CD4-positive, alpha-beta memory T cell (primary cell): ENCODE measurements at regions not wholly inside any gene's neighbourhood (a gene's known extent, or its start where the extent isn't known, plus 50 kb on each side); places are given as distances from the start of the nearest gene placed in this dataset.

Experiments
- CTCF ChIA-PET: fragments of 350-600 bp; sonication (Branson Sonifier 250); formaldehyde crosslinking; loops from one replicate; lab custom pipeline; 2021; ENCODE audit warnings: inconsistent platforms; ENCODE audit not compliant: partially characterized antibody; lab: Charles Lee
- POLR2A ChIA-PET: fragments of 350-600 bp; sonication (Branson Sonifier 250); formaldehyde crosslinking; loops from one replicate; lab custom pipeline; 2021; ENCODE audit not compliant: partially characterized antibody; lab: Charles Lee
- DNase-seq, 5 donors: peaks; one replicate each; pipeline versions ENCODE4 v3.0.0 to v3.0.0-alpha.2; 2020 to 2022; ENCODE audit warnings: mixed read lengths in 1 of 5
- H3K27ac ChIP-seq: one replicate; pipeline ENCODE4 v1.7.0; 2013; ENCODE audit warnings: low read depth, low read length
- H3K27me3 ChIP-seq: 2 replicates; pipeline ENCODE4 v1.7.0; 2013; ENCODE audit warnings: mild to moderate bottlenecking, low read length, moderate library complexity; ENCODE audit not compliant: insufficient read depth
- H3K36me3 ChIP-seq: 2 replicates; pipeline ENCODE4 v1.7.0; 2013; ENCODE audit warnings: mild to moderate bottlenecking, low read length, moderate library complexity; ENCODE audit not compliant: insufficient read depth
- H3K4me1 ChIP-seq: 2 replicates; pipeline ENCODE4 v1.7.0; 2013; ENCODE audit warnings: mild to moderate bottlenecking, low read length, moderate library complexity; ENCODE audit not compliant: insufficient read depth
- H3K4me3 ChIP-seq, 2 donors: one replicate each; pipeline ENCODE4 v1.7.0; 2013; ENCODE audit warnings: low read length in 2 of 2, mild to moderate bottlenecking in 1 of 2
- H3K9me3 ChIP-seq, 2 donors: one replicate each; pipeline ENCODE4 v1.7.0; 2013; ENCODE audit warnings: low read length in 2 of 2, control low read depth in 1 of 2; ENCODE audit not compliant: control insufficient read depth in 1 of 2
- H3K27ac Mint-ChIP-seq, 7 donors: one replicate each; pipeline ENCODE4 v1.8.0; 2020 to 2021; ENCODE audit warnings: mixed read lengths in 7 of 7, mild to moderate bottlenecking in 6 of 7, inconsistent platforms in 3 of 7, moderate library complexity in 3 of 7
- H3K27me3 Mint-ChIP-seq, 2 donors: one replicate each; pipeline ENCODE4 v1.8.0; 2020 to 2021; ENCODE audit warnings: mixed read lengths in 2 of 2
- H3K36me3 Mint-ChIP-seq, 2 donors: one replicate each; pipeline ENCODE4 v1.8.0; 2020 to 2021; ENCODE audit warnings: mixed read lengths in 2 of 2, inconsistent platforms in 1 of 2, mild to moderate bottlenecking in 1 of 2
- H3K4me1 Mint-ChIP-seq, 4 donors: one replicate each; pipeline ENCODE4 v1.8.0; 2020 to 2021; ENCODE audit warnings: mixed read lengths in 4 of 4, mild to moderate bottlenecking in 1 of 4
- H3K4me3 Mint-ChIP-seq, 8 donors: one replicate each; pipeline ENCODE4 v1.8.0; 2020 to 2021; ENCODE audit warnings: mixed read lengths in 8 of 8, mild to moderate bottlenecking in 7 of 8, moderate library complexity in 6 of 8, inconsistent platforms in 3 of 8
- H3K9me3 Mint-ChIP-seq, 8 donors: one replicate each; pipeline ENCODE4 v1.8.0; 2020 to 2021; ENCODE audit warnings: mixed read lengths in 8 of 8, mild to moderate bottlenecking in 5 of 8, inconsistent platforms in 3 of 8, moderate library complexity in 1 of 8
- intact Hi-C: fragments of 100-400 bp; cut with micrococcal nuclease; formaldehyde crosslinking; loops from one replicate; pipeline ENCODE4 v1.15.1; 2023

DNA sequence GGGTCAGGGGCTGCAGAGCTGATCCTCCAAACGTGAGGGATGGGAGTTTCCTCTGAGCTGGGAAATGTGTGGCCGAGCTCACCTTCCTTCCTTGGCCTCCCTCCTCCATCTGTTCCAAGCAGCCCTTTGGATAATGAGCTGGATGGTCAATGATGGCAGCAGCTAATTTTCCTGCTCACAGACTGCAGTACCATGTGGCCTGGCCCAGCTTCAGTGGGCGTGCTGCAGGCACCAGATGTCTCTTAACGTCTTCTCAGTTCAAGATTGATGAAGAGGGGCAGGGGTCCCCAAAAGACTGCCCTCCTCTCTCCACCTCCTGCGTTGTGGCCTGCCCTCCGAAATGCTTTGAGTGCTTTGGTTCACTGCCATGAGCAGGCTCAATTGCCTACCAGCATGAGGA lies 86.0 kb downstream of the UBIAD1 start:
- Mint-ChIP-seq H3K36me3 (no peaks in the 10 kb centered on the region), H3K9me3 (peaks cover 0 to 5% (median 0%) of the 10 kb centered on the region in 8 donors), H3K4me3 (no peak overlapping the region), H3K4me1 (peaks cover 1 to 5% (median 3%) of the 10 kb centered on the region in 4 donors), H3K27me3 (peaks cover 9 to 16% of the 10 kb centered on the region in 2 donors), H3K27ac (no peak overlapping the region)
- Histone ChIP-seq H3K4me1 (no peaks in the 10 kb centered on the region), H3K9me3 (no peaks in the 10 kb centered on the region), H3K36me3 (no peaks in the 10 kb centered on the region), H3K27me3 (no peaks in the 10 kb centered on the region), H3K27ac (no peak overlapping the region), H3K4me3 (no peak overlapping the region)
- CTCF ChIA-PET: no interaction called here
- DNase-seq: no peak
- intact Hi-C loops: no loop called here
- POLR2A ChIA-PET: no interaction called here

GRCh38 chr1:11362547-11363021 lies 89.6 kb downstream of the UBIAD1 start:
- intact Hi-C loops: no loop called here
- Histone ChIP-seq H3K4me3 (no peak overlapping the region), H3K36me3 (no peaks in the 10 kb centered on the region), H3K4me1 (no peaks in the 10 kb centered on the region), H3K9me3 (no peaks in the 10 kb centered on the region), H3K27me3 (no peaks in the 10 kb centered on the region), H3K27ac (no peak overlapping the region)
- H3K36me3 Mint-ChIP-seq: no peaks in the 10 kb centered on the region
- H3K4me3 Mint-ChIP-seq: no peak overlapping the region
- peak overlapping the region in 2 of 7 donors; percentile 24 to 68 for H3K27ac Mint-ChIP-seq
- CTCF ChIA-PET: interaction anchor here (0.7 kb wide), 1 partner anchor 332 kb away, joined by 3 read pairs; no protein-coding TSS in a partner anchor
- POLR2A ChIA-PET: no interaction called here
- peaks cover 1 to 5% (median 3%) of the 10 kb centered on the region in 4 donors for H3K4me1 Mint-ChIP-seq
- H3K9me3 Mint-ChIP-seq: no peaks in the 10 kb centered on the region
- peaks cover 2 to 8% of the 10 kb centered on the region in 2 donors for H3K27me3 Mint-ChIP-seq
- no peak for DNase-seq

- no peak overlapping the region for H3K27ac Mint-ChIP-seq
- Histone ChIP-seq H3K27ac (no peak overlapping the region), H3K27me3 (no peaks in the 10 kb centered on the region), H3K4me3 (no peak overlapping the region), H3K36me3 (no peaks in the 10 kb centered on the region), H3K4me1 (no peaks in the 10 kb centered on the region), H3K9me3 (no peaks in the 10 kb centered on the region)
- intact Hi-C loops: no loop called here
- peaks cover 1 to 5% (median 3%) of the 10 kb centered on the region in 4 donors for H3K4me1 Mint-ChIP-seq
- H3K9me3 Mint-ChIP-seq: no peaks in the 10 kb centered on the region
- ChIA-PET POLR2A (no interaction called here), CTCF (interaction anchor here (0.7 to 1.4 kb wide), 6 partner anchors 15 to 326 kb away, joined by 3 to 8 read pairs (median 5); no protein-coding TSS in a partner anchor)
- no peak overlapping the region for H3K4me3 Mint-ChIP-seq
- H3K36me3 Mint-ChIP-seq: no peaks in the 10 kb centered on the region
- H3K27me3 Mint-ChIP-seq: peaks cover 0 to 1% of the 10 kb centered on the region in 2 donors
- no peak for DNase-seq
Measured at GRCh38 chr1:11364170-11364569, 91.2 kb downstream of the UBIAD1 start.

GRCh38 chr1:11365744-11366387 lies 92.9 kb downstream of the UBIAD1 start:
- DNase-seq: no peak
- CTCF ChIA-PET: no interaction called here
- H3K4me3 ChIP-seq: no peak overlapping the region
- Mint-ChIP-seq H3K4me1 (no peaks in the 10 kb centered on the region), H3K27me3 (peaks cover 1 to 2% of the 10 kb centered on the region in 2 donors), H3K36me3 (no peaks in the 10 kb centered on the region), H3K9me3 (no peaks in the 10 kb centered on the region), H3K4me3 (no peak overlapping the region), H3K27ac (peak overlapping the region in 1 of 7 donors; percentile 10)
- H3K36me3 ChIP-seq: no peaks in the 10 kb centered on the region
- no peak overlapping the region for H3K27ac ChIP-seq
- intact Hi-C loops: no loop called here
- no peaks in the 10 kb centered on the region for H3K4me1 ChIP-seq
- no peaks in the 10 kb centered on the region for H3K27me3 ChIP-seq
- no peaks in the 10 kb centered on the region for H3K9me3 ChIP-seq
- POLR2A ChIA-PET: no interaction called here

GRCh38 chr1:11373029-11373894 lies 100.3 kb downstream of the UBIAD1 start:
- Histone ChIP-seq H3K4me3 (no peak overlapping the region), H3K36me3 (no peaks in the 10 kb centered on the region), H3K27me3 (no peaks in the 10 kb centered on the region), H3K4me1 (peaks cover 6% of the 10 kb centered on the region), H3K9me3 (no peaks in the 10 kb centered on the region), H3K27ac (no peak overlapping the region)
- ChIA-PET CTCF (no interaction called here), POLR2A (no interaction called here)
- intact Hi-C loops: no loop called here
- peaks cover 1 to 2% of the 10 kb centered on the region in 2 donors for H3K27me3 Mint-ChIP-seq
- no peaks in the 10 kb centered on the region for H3K9me3 Mint-ChIP-seq
- peak overlapping the region in 2 of 7 donors; percentile 24 to 48 for H3K27ac Mint-ChIP-seq
- peak overlapping the region in 2 of 8 donors; percentile 1 to 56 for H3K4me3 Mint-ChIP-seq
- peaks cover 9 to 12% (median 10%) of the 10 kb centered on the region in 4 donors for H3K4me1 Mint-ChIP-seq
- H3K36me3 Mint-ChIP-seq: no peaks in the 10 kb centered on the region
- DNase-seq: no peak

DNA sequence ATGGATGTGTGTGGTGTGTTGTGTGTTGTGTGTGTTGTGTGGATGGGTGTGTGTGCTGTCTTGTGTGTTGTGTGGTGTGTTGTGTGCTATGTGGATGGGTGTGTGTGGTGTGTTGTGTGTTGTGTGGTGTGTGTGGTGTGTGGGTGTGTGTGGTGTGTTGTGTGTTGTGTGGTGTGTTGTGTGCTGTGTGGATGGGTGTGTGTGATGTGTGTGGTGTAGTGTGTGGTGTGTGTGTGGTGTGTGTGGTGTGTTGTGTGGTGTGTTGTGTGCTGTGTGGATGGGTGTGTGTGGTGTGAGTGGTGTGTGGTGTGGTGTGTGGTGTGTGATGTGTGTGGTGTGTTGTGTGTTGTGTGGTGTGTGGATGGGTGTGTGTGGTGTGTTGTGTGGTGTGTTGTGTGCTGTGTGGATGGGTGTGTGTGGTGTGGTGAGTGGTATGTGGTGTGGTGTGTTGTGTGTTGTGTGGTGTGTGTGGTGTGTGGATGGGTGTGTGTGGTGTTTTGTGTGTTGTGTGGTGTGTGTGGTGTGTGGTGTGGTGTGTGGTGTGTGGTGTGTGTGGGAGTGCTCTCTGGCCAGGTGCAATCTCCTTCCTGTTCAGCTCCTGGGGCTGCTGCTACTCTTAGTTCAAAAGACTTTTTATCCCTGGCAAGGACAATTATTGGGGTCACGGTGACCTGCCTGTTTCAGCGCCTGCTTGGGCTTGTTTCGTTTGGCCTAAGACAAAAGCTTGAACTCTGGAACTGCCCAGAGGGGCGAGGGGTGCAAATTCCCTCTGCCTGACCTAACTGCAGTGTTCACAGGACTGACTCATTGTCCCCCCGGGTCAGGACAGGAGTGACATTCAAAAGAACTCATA lies 101.1 kb downstream of the UBIAD1 start:
- intact Hi-C loops: no loop called here

More for the DNA sequence above, 101.1 kb downstream of the UBIAD1 start:
- ChIA-PET CTCF (no interaction called here), POLR2A (interaction anchor here (1.3 kb wide), 1 partner anchor 10 kb away, joined by 4 read pairs; no protein-coding TSS in a partner anchor)
- peak overlapping the region in 5 of 7 donors; percentile 24 to 79 (median 39) for H3K27ac Mint-ChIP-seq
- Histone ChIP-seq H3K4me3 (no peak overlapping the region), H3K27me3 (no peaks in the 10 kb centered on the region), H3K9me3 (no peaks in the 10 kb centered on the region), H3K36me3 (no peaks in the 10 kb centered on the region), H3K27ac (no peak overlapping the region), H3K4me1 (peaks cover 6% of the 10 kb centered on the region)
- DNase-seq: no peak
- peak overlapping the region in 2 of 8 donors; percentile 1 to 56 for H3K4me3 Mint-ChIP-seq
- H3K9me3 Mint-ChIP-seq: no peaks in the 10 kb centered on the region
- H3K27me3 Mint-ChIP-seq: peaks cover 1 to 2% of the 10 kb centered on the region in 2 donors
- H3K36me3 Mint-ChIP-seq: no peaks in the 10 kb centered on the region
- peaks cover 9 to 12% (median 10%) of the 10 kb centered on the region in 4 donors for H3K4me1 Mint-ChIP-seq
